HG02981 (cell line): ENCODE measurements at regions not wholly inside any gene's neighbourhood (a gene's known extent, or its start where the extent isn't known, plus 50 kb on each side); places are given as distances from the start of the nearest gene placed in this dataset.
"Not testable (repeated sequence)": the region's sequence is repeated elsewhere in the genome, so short reads cannot be mapped to it uniquely, and the experiment has no call there.

Experiments used
- ATAC-seq: cut with Tn5 transposase; IDR thresholded peaks from one replicate; pipeline ENCODE4 v1.9.1; 2021; ENCODE audit warnings: mild to moderate bottlenecking, moderate library complexity; ENCODE audit not compliant: unreplicated experiment

DNA sequence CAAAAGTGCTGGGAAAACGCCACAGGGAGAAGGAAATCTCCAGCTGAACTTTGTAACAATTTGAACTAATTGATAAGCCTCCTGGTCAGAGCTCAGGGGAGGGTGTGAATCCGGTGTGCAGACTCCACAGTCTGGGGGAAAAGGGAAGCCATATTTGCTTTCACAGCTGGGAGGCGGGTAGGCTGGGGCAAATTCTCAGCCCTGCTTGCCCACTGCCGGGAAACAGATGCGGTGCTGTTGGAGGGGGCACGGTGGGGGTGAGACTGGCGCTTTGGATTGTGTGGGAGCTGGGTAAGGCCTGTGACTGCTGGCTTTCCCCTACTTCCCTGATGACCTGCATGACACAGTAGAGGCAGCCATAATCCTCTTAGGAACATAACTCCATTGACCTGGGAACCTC lies 134.8 kb downstream of the ADCYAP1 start:
- ATAC-seq, result no peak

DNA sequence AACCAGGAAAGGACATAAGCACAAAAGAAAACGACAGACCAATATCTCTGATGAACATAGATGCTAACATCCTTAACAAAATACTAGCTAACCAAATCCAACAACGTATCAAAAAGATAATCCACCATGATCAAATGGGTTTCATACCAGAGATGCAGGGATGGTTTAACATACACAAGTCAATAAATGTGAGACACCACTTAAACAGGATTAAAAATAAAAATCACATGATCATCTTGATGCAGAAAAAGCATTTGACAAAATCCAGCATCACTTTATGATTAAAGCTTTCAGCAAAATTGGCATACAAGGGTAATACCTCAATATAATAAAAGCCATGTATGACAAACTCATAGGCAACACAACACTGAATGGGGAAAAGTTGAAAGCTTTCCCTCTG lies 138.4 kb downstream of the ADCYAP1 start:
- not testable (repeated sequence) for ATAC-seq

DNA sequence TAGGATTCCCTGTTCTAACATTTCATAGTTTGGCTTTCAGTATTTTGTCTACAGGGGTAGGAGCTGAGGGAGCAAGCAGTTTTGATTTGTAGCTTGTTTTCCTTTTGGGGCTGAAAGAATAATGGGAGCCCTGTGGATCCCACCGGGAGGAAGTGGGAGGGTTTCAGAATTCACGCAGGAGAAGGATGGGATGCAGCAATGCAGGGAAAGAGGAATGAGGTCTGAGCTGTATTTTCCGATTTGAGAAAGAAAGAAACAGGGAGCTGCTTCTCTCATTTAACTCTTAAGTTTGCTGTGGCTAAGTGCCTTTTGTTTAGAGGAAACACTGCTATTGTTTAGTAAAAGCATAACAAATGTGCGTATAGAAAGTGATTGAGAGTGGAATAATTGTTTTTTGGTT lies 141.0 kb downstream of the ADCYAP1 start:
- no peak for ATAC-seq

DNA sequence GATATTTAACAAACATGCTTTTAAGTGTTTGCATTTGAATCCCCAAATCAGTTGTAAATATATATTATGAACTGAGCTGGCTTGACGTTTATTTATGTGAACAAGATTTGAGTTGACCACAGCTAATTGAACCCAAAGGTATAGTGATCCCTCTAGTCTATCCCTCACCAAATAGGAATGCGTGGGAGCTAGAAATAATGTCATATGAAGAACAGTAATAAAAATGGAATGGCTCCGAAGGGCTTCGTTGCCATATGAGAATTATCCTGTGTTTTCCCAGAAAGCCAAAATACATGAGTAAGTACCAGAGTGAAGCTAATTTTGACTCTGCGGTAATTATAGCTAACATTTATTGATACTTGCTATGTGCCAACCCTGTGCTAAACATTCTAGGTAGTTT lies 142.7 kb downstream of the ADCYAP1 start:
- ATAC-seq, result no peak

DNA sequence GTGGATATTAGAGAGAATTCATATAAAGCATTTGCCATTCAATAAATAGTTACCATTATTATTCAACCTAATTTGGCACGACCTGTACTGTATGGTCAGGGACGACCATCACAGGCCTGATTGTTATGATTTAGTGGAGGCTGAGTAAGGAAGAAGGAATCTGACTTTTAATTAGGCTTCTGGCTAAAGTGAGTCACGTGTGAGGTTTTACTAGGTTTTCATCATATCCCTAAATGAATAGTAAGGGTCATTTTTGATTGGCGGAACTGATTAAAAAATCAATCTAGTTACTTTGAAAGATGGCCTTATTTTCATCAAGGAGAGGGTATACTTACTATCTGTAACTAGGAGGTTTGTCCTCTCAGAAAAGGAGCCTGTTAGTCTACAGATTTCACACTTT lies 143.4 kb downstream of the ADCYAP1 start:
- ATAC-seq, result no peak

DNA sequence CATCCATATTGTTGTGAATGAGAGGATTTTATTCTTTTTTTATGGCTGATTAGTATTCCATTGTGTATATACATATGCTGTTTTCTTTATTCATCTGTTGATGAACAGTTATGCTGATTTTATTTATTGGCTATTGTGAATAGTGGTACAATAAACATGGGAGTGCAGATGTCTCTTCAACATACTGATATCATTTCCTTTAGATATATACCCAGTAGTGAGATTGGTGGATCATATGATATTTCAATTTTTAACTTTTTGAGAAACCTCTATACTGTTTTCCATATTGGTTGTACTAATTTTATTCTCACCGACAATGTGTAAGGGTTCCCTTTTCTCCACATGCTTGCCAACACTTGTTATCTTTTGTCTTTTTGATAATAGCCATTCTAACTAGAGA lies 144.5 kb downstream of the ADCYAP1 start:
- ATAC-seq, result no peak

DNA sequence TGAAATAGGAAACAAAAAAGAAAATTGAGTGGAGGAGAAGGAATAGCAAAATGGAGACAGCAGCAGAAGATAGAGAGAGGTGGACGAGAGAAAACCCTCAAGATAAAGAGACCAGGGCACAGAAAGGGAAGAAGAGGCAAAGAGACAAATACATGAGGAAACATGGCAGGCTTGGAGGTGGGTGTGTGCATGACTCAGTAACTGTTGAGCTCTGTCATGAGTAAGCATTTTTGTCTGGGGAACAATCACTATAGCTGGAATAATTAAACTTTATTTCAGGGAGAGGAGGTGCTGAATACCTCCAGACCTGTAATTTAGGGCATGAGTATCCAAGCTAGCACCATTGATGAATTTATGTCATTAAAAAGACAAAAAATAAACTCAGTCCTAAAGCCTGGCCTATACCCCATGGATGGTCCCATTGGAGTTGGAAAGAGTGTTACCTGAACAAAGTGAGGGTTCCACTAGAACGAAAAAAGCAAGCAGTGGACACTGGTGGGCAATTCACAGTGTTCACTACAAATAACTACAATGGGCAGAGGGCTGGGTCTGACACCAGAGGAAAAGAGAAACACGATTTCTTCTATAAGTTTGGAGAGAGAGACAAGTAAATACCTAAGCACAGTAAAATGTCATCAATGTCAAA lies 145.5 kb downstream of the ADCYAP1 start:
- ATAC-seq, result no peak

DNA sequence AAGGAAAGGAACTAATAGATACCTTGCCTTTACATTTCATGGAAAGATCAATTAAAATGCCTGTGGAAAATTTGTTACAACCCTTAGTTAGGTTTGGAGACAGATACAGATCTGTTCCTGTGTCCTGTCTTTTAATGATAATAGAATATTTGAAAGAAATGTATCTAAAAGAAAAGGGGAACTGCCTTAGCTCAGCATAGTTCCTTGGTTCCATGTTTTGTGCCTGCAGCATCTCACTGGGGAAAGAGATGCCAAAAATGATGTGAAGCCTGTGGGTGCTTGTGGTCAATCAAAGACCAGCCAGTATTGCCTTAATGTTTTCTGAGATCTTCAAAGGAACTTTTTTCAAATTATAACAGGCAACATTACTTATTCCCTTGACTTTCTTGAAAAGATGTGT lies 147.6 kb downstream of the ADCYAP1 start:
- ATAC-seq, result no peak

DNA sequence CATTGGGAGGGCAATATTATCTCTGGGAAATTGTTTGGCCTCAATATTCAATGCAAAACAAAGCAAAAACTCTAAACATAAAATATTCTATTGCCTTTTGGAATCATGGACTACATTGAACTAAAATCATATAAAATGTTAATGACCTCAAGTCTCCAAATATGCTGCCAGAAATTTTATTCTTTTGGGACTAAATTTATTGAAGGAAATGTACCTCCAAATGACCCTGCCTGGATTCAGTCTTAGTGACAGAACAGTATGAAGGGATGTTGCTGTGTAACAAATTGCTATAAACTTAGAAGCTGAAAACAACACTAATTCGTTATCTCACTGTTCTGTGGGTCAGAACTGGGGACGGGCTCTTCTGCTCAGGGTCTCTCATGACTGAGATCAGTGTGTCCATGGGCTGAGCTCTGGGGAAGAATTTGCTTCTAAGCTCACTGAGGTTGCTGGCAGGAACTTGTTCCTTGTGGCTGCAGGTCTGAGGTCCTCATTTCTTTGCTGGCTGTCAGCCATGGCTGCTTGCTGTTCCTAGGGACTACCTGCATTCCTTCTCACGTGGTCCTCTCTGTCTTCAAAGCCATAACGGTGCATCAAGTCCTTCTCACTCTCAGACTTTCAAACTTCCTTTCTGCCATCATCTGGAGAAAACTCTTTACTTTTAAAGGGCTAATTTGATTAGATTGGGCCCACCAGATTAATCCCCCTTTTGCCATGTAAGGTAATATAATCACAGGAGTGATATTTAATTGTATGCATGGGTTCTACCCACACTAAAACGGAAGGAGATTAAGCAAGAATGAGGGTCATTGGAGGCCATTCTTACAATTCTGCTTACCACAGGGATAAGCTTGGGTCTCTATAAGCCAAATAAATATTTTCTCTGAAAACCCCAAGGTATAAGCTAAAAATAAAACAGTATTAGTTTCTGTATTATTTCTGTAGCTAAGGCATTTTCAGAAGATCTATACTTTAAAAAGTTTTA lies 149.0 kb downstream of the ADCYAP1 start:
- no peak for ATAC-seq

DNA sequence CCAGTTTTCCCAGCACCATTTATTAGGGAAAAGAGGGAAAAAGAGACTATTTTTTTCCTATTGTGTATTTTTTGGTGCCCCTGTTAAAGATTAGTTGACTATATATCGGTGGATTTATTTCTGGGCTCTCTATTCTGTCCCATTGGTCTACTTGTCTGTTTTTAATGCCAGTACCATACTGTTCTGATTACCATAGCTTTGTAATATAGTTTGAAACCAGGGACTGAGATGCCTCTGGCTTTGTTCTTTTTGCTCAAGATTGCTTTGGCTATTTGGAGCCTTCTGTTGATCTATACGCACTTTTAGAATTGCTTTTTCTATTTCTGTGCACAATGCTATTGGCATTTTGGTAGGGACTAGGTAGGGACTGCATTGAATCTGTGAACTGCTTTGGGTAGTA lies 151.7 kb downstream of the ADCYAP1 start:
- no peak for ATAC-seq

DNA sequence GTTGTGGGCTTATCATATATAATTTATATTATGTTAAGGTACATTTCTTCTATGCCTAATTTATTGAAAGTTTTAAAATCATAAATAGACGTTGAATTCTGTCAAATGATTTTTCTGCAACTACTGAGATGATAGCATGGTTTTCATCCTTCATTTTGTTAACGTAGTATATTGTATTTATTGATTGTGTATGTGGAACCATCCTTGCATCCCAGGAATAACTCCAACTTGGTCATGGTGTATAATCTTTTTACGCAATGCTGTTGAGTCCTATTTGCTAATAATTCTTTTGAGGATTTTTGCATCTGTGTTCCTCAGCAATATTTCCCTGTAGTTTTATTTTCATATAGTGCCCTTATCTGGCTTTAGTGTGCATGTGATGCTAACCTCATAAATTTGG lies 152.7 kb downstream of the ADCYAP1 start:
- no peak for ATAC-seq

DNA sequence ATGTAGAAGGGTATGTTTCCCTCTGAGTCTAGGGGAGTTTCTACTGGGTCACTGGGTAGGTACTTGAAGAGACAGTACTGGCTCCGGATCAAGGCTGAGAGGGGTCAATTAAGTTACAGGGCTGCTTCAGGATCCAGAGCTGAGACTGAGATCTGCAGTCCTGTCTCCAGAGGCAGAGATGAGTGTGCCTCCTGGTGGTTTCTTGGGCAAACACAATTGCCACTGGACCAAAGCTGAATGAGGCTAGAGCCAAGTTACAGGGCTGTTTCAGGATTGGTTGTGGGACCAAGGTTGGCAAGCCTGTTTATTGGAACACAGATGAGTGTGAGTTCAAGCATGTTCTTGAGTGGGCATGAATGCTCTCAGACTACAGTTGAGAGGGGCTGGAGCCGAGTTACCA lies 157.9 kb downstream of the ADCYAP1 start:
- ATAC-seq, result no peak

DNA sequence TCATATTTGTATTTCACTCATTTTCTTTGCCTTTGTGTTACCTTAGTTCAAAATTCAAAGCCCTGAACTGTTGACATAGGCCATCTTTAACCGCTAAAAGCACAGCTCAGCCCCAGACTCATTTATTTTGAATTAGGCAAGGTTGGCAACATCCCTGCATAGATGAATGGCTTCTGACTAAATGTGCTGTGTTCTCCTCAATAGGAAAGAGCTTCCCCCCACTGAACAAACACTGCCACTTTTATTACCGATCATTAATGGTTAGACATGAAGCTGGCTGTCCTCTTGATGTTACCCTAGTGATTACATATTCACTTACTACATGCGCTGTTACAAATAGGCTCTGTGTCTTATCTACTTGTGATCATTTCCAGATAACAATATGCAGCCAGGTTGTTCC lies 170.7 kb downstream of the ADCYAP1 start:
- ATAC-seq, result no peak

DNA sequence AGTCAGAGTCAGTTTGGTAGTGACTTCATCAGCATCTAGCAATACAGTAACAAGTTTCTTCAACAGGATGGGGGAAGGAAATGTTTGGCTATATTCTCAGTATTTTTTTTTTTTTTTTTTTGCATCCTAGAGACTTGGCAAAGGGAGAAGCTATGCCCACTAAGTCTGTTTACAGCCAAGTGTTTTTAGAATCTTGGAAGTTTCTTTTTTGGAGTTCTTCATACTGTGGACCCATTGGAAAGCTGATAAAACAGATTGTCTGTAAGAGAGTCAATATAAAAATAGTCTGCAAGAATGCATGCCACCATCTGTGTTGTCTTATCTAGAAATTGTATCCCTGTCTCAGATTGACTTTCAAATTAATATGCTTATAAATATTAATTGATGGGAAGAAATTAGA lies 171.2 kb downstream of the ADCYAP1 start:
- ATAC-seq, result no peak

DNA sequence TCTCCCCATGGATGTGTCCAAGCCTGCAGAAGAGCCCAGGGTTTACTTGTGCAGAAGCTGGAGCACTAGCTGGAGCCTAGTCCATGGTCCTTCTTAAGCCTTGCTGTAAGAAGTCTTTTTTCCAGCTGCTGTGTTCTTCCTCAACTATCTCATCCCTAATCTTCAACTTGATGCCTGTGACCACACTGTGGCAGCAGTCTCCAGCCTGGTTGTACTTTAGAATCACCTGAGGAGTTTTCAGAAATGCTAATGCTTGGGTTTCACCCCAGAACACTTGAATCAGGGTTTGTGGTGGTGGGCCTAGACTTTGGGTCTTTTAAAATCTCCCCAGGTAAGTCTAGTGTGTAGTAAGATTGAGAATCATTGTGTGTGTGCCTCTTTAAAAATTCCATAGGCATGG lies 173.6 kb downstream of the ADCYAP1 start:
- ATAC-seq, result no peak

DNA sequence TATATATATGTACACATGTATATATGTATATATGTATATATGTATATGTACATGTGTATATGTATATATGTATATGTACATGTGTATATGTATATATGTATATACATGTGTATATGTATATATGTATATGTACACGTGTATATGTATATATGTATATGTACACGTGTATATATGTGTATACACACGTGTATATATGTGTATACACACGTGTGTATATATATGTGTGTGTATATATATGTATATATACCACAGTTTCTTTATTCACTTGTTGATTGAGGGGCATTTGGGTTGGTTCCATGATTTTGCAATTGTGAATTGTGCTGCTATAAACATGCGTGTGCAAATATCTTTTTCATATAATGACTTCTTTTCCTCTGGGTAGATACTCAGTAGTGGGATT lies 179.0 kb downstream of the ADCYAP1 start:
- ATAC-seq, result not testable (repeated sequence)

DNA sequence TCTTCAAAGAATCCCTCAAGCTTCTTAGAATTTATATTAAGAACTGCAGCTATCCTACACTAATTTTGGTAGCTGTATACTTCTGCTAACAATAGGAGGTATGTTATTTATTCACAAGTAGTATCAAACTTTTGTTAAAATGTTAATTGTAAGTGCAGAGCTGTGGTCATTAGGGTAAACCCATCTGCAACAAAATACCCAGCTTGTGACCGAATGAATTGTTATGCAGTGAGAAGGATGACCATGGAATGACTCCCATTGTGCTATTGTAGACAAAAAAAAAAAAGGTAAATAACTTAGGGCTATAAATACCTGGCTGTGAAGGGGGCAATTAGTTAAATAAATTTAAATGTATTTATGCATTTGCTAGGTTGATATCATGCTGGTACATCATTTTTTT lies 186.1 kb downstream of the ADCYAP1 start:
- no peak for ATAC-seq

DNA sequence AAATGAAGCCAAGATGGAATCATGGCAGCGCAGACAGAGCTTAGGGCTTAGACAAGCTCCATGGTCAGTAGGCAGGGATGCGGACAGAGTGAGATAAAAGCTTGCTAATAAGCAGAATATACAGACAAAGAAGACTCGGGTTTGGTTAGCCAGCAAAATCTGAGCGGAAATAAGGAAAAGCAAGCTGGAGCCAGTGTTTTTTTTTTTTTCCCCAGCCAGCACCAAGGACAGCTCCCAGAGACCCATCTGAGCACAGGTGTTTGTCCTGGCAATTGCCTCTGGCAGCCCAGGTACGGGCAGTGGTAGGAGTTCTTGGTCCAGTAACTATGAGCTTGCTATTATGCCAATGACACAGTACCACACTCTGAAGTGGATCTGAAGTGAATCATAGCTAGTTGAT lies 187.6 kb downstream of the ADCYAP1 start:
- no peak for ATAC-seq

DNA sequence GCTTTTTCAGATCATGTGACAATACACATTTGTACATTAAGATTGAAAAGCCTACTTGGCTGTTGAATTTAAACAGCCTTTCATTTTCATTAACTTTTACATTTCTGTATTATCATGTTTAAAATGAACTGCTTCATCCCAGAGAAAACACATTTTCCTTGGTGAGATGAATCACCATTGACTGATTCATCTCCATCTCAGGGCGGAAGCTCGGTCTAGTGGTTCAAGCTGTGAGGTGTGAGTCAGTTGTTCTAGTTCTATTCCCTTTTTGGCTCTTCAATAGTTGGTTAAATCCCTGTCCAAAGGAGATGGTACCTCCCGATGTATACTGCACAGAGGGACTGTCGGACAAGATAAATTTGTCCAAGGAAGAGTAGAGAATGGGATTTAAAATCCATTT lies 189.7 kb downstream of the ADCYAP1 start:
- no peak for ATAC-seq

DNA sequence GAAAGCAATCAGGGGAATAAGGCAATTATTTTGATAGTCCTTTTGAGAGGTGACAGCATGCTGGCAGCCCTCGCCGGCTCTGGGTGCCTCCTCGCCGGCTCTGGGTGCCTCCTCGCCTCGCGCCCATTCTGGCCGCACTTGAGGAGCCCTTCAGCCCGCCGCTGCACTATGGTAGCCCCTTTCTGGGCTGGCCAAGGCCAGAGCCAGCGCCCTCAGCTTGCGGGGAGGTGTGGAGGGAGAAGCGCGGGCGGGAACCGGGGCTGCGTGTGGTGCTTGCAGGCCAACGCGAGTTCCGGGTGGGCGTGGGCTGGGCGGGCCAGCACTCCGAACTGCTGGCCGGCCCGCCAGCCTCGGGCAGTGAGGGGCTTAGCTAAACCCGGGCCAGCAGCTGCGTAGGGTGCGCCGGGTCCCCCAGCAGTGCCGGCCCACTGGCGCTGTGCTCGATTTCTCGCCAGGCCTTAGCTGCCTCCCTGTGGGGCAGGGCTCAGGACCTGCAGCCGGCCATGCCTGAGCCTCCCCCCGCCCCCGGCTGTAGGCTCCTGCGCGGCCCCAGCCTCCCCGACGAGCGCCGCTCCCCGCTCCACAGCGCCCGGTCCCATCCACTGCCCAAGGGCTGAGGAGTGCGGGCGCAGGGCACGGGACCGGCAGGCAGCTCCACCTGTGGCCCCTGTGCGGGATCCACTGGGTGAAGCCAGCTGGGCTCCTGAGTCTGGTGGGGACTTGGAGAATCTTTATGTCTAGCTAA lies 193.5 kb downstream of the ADCYAP1 start:
- ATAC-seq, result not testable (repeated sequence)

DNA sequence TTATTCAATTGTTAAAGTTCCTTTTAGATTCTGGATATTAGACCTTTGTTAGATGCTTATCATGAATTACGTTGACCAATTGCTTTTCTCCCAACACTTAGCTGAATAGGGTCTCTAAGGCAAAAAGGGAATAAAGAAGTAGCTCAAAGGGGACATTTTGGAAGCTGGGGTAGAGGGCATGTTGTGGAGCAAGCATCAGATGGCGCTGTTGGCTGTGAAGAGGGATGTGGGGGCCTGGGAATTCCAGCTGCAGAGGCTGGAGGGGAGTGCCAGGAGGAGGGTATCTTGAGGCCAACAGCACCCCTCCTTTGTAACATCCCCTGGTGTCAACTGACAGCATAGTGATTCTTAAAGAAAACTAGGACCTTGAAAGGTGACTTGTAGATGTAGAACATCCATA lies 198.2 kb downstream of the ADCYAP1 start:
- no peak for ATAC-seq

DNA sequence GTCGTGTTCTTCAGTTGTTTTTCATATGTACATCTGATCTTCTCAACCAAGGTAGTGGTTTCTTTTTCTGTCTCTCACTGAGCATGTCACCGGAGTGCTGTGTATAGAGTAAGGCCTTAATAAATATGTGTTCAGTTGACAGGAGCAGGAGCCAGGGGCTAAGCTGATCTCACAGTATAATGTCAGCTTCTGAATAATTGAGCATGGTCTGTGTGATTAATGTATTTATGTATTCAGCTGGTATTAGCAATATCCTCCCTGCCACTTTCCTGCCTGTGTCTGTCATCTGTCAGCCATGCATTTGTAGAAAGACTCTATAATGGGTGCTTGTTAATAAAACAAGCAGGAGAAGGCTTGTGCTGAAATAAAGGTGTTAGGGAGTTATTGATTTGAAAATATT lies 198.9 kb downstream of the ADCYAP1 start:
- ATAC-seq, result no peak
